OCI-LY1 (cell line): ENCODE measurements at regions not wholly inside any gene's neighbourhood (a gene's known extent, or its start where the extent isn't known, plus 50 kb on each side); places are given as distances from the start of the nearest gene placed in this dataset.

Experiments
- H2AFZ ChIP-seq: fragments of 200-600 bp; sonication (generic), shearing (Covaris generic); 2 replicates; pipeline ENCODE4 v1.6.0; 2014; ENCODE audit warnings: antibody characterized with exemption, mild to moderate bottlenecking, low read length
- H3F3A ChIP-seq: fragments of 200-600 bp; sonication (generic), shearing (Covaris generic); 2 replicates; pipeline ENCODE4 v1.6.0; 2014; ENCODE audit warnings: mild to moderate bottlenecking, antibody characterized with exemption, low read length, moderate library complexity; ENCODE audit not compliant: insufficient read depth
- H3K27ac ChIP-seq: fragments of 200-600 bp; sonication (generic); 2 replicates; pipeline ENCODE4 v1.5.1; 2014; ENCODE audit warnings: low read length, mixed run types, mild to moderate bottlenecking, low read depth; ENCODE audit not compliant: poor library complexity, severe bottlenecking
- H3K27me3 ChIP-seq: fragments of 200-600 bp; sonication (generic); 2 replicates; pipeline ENCODE4 v1.6.0; 2014; ENCODE audit warnings: antibody characterized with exemption, mild to moderate bottlenecking, low read length, moderate library complexity; ENCODE audit not compliant: insufficient read depth
- H3K36me3 ChIP-seq: fragments of 200-600 bp; sonication (generic); 2 replicates; pipeline ENCODE4 v1.6.1; 2014; ENCODE audit warnings: mild to moderate bottlenecking, antibody characterized with exemption, low read length, moderate library complexity, mixed read lengths; ENCODE audit not compliant: insufficient read depth
- H3K4me1 ChIP-seq: fragments of 200-600 bp; sonication (generic); 2 replicates; pipeline ENCODE4 v1.5.1; 2014; ENCODE audit warnings: mild to moderate bottlenecking, low read length, moderate library complexity; ENCODE audit not compliant: insufficient read depth, severe bottlenecking
- H3K4me2 ChIP-seq: fragments of 200-600 bp; sonication (generic), shearing (Covaris generic); 2 replicates; pipeline ENCODE4 v1.6.1; 2014; ENCODE audit warnings: low read length
- H3K4me3 ChIP-seq: fragments of 200-600 bp; sonication (generic); 2 replicates; pipeline ENCODE4 v1.5.1; 2014; ENCODE audit warnings: low read length, low read depth, mild to moderate bottlenecking, mixed read lengths; ENCODE audit not compliant: poor library complexity, severe bottlenecking
- H3K79me2 ChIP-seq: fragments of 200-600 bp; shearing (Covaris generic); 2 replicates; pipeline ENCODE4 v1.6.1; 2016; ENCODE audit warnings: mixed run types, low read length, mixed read lengths; ENCODE audit not compliant: insufficient read depth
- H3K9ac ChIP-seq: fragments of 200-600 bp; sonication (generic), shearing (Covaris generic); 2 replicates; pipeline ENCODE4 v1.6.1; 2014; ENCODE audit warnings: mild to moderate bottlenecking, low read length, mixed read lengths
- H3K9me2 ChIP-seq: fragments of 200-600 bp; sonication (generic), shearing (Covaris generic); 2 replicates; pipeline ENCODE4 v1.6.1; 2014; ENCODE audit warnings: low read depth, mild to moderate bottlenecking, low read length, mixed read lengths
- H3K9me3 ChIP-seq: fragments of 200-600 bp; shearing (Covaris generic); 2 replicates; pipeline ENCODE4 v1.6.1; 2014; ENCODE audit warnings: low read length, mixed read lengths
- H4K20me1 ChIP-seq: fragments of 200-600 bp; sonication (generic), shearing (Covaris generic); 2 replicates; pipeline ENCODE4 v1.6.0; 2016; ENCODE audit warnings: mild to moderate bottlenecking, low read length; ENCODE audit not compliant: insufficient read depth
- EZH2 ChIP-seq: fragments of 200-600 bp; sonication (generic), shearing (Covaris generic); IDR thresholded peaks from 2 replicates; pipeline ENCODE4 v1.8.0; 2017; ENCODE audit warnings: borderline replicate concordance, mixed run types, mild to moderate bottlenecking, antibody characterized with exemption, low read length, moderate library complexity, mixed read lengths
- TF ChIP-seq, protein P1 (sequence below): fragments of 200-600 bp; sonication (generic), shearing (Covaris generic); IDR thresholded peaks from 2 replicates; pipeline ENCODE4 v1.5.1; 2017; ENCODE audit warnings: mild to moderate bottlenecking, antibody characterized with exemption, low read length, moderate library complexity, mixed read lengths

GRCh38 chr4:133903029-133903428 lies 298.6 kb downstream of the PABPC4L start:
- peaks cover 7% of the 10 kb centered on the region for H3K4me1 ChIP-seq
- no peaks in the 10 kb centered on the region for H3K27me3 ChIP-seq
- no peaks in the 10 kb centered on the region for H3K9me3 ChIP-seq
- TF ChIP-seq, protein P1, sequence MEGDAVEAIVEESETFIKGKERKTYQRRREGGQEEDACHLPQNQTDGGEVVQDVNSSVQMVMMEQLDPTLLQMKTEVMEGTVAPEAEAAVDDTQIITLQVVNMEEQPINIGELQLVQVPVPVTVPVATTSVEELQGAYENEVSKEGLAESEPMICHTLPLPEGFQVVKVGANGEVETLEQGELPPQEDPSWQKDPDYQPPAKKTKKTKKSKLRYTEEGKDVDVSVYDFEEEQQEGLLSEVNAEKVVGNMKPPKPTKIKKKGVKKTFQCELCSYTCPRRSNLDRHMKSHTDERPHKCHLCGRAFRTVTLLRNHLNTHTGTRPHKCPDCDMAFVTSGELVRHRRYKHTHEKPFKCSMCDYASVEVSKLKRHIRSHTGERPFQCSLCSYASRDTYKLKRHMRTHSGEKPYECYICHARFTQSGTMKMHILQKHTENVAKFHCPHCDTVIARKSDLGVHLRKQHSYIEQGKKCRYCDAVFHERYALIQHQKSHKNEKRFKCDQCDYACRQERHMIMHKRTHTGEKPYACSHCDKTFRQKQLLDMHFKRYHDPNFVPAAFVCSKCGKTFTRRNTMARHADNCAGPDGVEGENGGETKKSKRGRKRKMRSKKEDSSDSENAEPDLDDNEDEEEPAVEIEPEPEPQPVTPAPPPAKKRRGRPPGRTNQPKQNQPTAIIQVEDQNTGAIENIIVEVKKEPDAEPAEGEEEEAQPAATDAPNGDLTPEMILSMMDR, result no peak
- TF ChIP-seq EZH2, result no peak
- no peaks in the 10 kb centered on the region for H3K36me3 ChIP-seq
- no peak overlapping the region for H2AFZ ChIP-seq
- no peaks in the 10 kb centered on the region for H3K79me2 ChIP-seq
- H3K4me3 ChIP-seq, result no peak overlapping the region
- no peak overlapping the region for H3K4me2 ChIP-seq
- H3F3A ChIP-seq, result no peaks in the 10 kb centered on the region
- H3K27ac ChIP-seq, result no peak overlapping the region
- H3K9me2 ChIP-seq, result no peaks in the 10 kb centered on the region
- H3K9ac ChIP-seq, result no peak overlapping the region
- no peaks in the 10 kb centered on the region for H4K20me1 ChIP-seq

- Histone ChIP-seq H3F3A (no peaks in the 10 kb centered on the region), H3K4me1 (no peaks in the 10 kb centered on the region), H3K9me3 (peaks cover 5% of the 10 kb centered on the region; the same call in 1 of the 2 replicates), H3K4me2 (no peak overlapping the region), H2AFZ (no peak overlapping the region), H3K27me3 (no peaks in the 10 kb centered on the region), H3K9me2 (no peaks in the 10 kb centered on the region), H3K4me3 (no peak overlapping the region), H3K27ac (no peak overlapping the region), H3K36me3 (no peaks in the 10 kb centered on the region; the same call in 1 of the 2 replicates), H3K79me2 (no peaks in the 10 kb centered on the region), H3K9ac (no peak overlapping the region), H4K20me1 (no peaks in the 10 kb centered on the region)
- TF ChIP-seq EZH2, result no peak
- TF ChIP-seq, protein P1, result no peak
Measured at GRCh38 chr4:133891011-133891410, 310.6 kb downstream of the PABPC4L start.

DNA sequence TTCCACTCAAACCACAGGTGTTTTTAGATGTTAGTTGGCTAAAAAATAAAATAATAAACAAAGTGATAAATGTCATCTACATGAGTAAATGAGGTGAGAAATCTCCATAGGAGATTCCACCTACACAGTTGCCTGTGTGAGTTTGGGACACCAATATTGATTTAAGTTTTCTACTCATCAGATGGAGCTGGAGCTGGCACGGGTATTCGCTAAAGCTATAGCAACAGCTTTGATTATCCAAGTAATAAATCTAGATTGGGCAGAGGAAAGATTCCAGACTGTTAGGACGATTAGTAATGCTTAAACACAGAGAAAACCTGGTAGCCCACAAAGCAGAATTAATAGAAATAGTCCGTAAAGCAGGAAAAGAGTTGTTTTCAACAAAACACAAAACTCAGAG lies 313.9 kb downstream of the PABPC4L start:
- Histone ChIP-seq H3K9me3 (peaks cover 8% of the 10 kb centered on the region), H3K9me2 (no peaks in the 10 kb centered on the region), H3K9ac (no peak overlapping the region), H3K27me3 (no peaks in the 10 kb centered on the region), H3K4me1 (no peaks in the 10 kb centered on the region), H3K79me2 (no peaks in the 10 kb centered on the region), H3K36me3 (no peaks in the 10 kb centered on the region; the same call in 1 of the 2 replicates), H4K20me1 (no peaks in the 10 kb centered on the region), H2AFZ (0 out of 2 replicates have a peak overlapping the region, but pooled peaks have one; percentile 12), H3K27ac (no peak overlapping the region), H3K4me2 (no peak overlapping the region), H3F3A (no peaks in the 10 kb centered on the region), H3K4me3 (no peak overlapping the region)
- TF ChIP-seq, protein P1, result no peak
- no peak for TF ChIP-seq EZH2
